HFF-Myc (cell line): ENCODE measurements at regions not wholly inside any gene's neighbourhood (a gene's known extent, or its start where the extent isn't known, plus 50 kb on each side); places are given as distances from the start of the nearest gene placed in this dataset.

ENCODE experiments used
- DNase-seq: peaks from one replicate; pipeline ENCODE4 v3.0.0-alpha.2; 2011; ENCODE audit warnings: low read depth; ENCODE audit errors: extremely low read depth
- H3K4me3 ChIP-seq: replicated peaks from 2 replicates; pipeline ENCODE4 v1.5.1; 2011; ENCODE audit warnings: low read depth, mild to moderate bottlenecking, control low read depth, low read length
- CTCF ChIP-seq: IDR thresholded peaks from 2 replicates; pipeline ENCODE4 v1.5.1; 2012; ENCODE audit warnings: mild to moderate bottlenecking, low read depth, low read length, control low read depth; ENCODE audit errors: missing control alignments

- no peak for TF ChIP-seq CTCF
- DNase-seq: no peak
- no peak overlapping the region for H3K4me3 ChIP-seq
Measured at GRCh38 chr18:37631422-37631821, 65.8 kb upstream of the CELF4 start.

GRCh38 chr18:37630334-37630733 is 64.7 kb upstream of the CELF4 start:
- H3K4me3 ChIP-seq: no peak overlapping the region
- no peak for DNase-seq
- TF ChIP-seq CTCF: no peak

- H3K4me3 ChIP-seq: no peak overlapping the region
- no peak for TF ChIP-seq CTCF
- DNase-seq: no peak
Measured at GRCh38 chr18:37628470-37629220, 63.0 kb upstream of the CELF4 start.

- TF ChIP-seq CTCF: no peak
- H3K4me3 ChIP-seq: no peak overlapping the region
- DNase-seq: no peak
Measured at GRCh38 chr18:37624318-37624717, 58.7 kb upstream of the CELF4 start.

- no peak overlapping the region for H3K4me3 ChIP-seq
- no peak for DNase-seq
- no peak for TF ChIP-seq CTCF
Measured at GRCh38 chr18:37619964-37620363, 54.4 kb upstream of the CELF4 start.

GRCh38 chr18:37617623-37618022 is 52.0 kb upstream of the CELF4 start:
- DNase-seq: no peak
- H3K4me3 ChIP-seq: no peak overlapping the region
- TF ChIP-seq CTCF: no peak
